Erythroblast (primary cell): ENCODE measurements at regions not wholly inside any gene's neighbourhood (a gene's known extent, or its start where the extent isn't known, plus 50 kb on each side); places are given as distances from the start of the nearest gene placed in this dataset.

Source experiments
- GATA1 ChIP-seq: IDR thresholded peaks from 2 replicates; pipeline ENCODE4 v1.6.1; 2011; ENCODE audit warnings: low read depth, mild to moderate bottlenecking, control low read depth, low read length, moderate library complexity
- POLR2A ChIP-seq: IDR thresholded peaks from 2 replicates; pipeline ENCODE4 v1.6.1; 2011; ENCODE audit warnings: mild to moderate bottlenecking, low read length

- TF ChIP-seq POLR2A: no peak
- no peak for TF ChIP-seq GATA1
Observed at GRCh38 chr15:79178594-79178993, 88.0 kb upstream of the RASGRF1 start.
